Keratinocyte (primary cell): ENCODE measurements at regions not wholly inside any gene's neighbourhood (a gene's known extent, or its start where the extent isn't known, plus 50 kb on each side); places are given as distances from the start of the nearest gene placed in this dataset.

Experiments used
- CTCF ChIP-seq, 3 experiments: IDR thresholded peaks in 1 of 3; conservative IDR thresholded peaks in 1 of 3; optimal IDR thresholded peaks in 1 of 3; 2 replicates in 2 of 3; 3 replicates in 1 of 3; pipeline versions ENCODE3 to v1.5.1; 2011; ENCODE audit warnings: low read length in 3 of 3, mild to moderate bottlenecking in 3 of 3, moderate library complexity in 2 of 3, control low read depth in 1 of 3, inconsistent platforms in 1 of 3; ENCODE audit not compliant: insufficient read depth in 2 of 3; ENCODE audit errors: extremely low read depth in 1 of 3
- EZH2 ChIP-seq: IDR thresholded peaks from one replicate; pipeline ENCODE4 v1.6.1; 2012; ENCODE audit warnings: inconsistent platforms, mild to moderate bottlenecking, low read length, moderate library complexity

- TF ChIP-seq CTCF (optimal IDR thresholded peaks at IDR 0.05 in 1 of 3, IDR thresholded peaks at IDR 0.05 in 1 of 3, conservative IDR thresholded peaks at IDR 0.05 in 1 of 3; ENCODE audit: extremely low read depth in 1 of 3, insufficient read depth in 2 of 3, low read length in 3 of 3) (no peak), EZH2 (no peak)
These were observed 583.4 kb downstream of the TRAM1L1 start for GRCh38 chr4:116501954-116502353.
